Spleen (tissue), 7 donors: ENCODE measurements at regions not wholly inside any gene's neighbourhood (a gene's known extent, or its start where the extent isn't known, plus 50 kb on each side); places are given as distances from the start of the nearest gene placed in this dataset.

ENCODE experiments used
- POLR2A ChIP-seq, 3 donors: fragments of 450-650 bp; IDR thresholded peaks; one replicate each; pipeline ENCODE4 v1.5.1; 2017; ENCODE audit warnings: antibody characterized with exemption in 3 of 3, mild to moderate bottlenecking in 1 of 3
- POLR2AphosphoS5 ChIP-seq, 3 donors: sonication (generic); formaldehyde crosslinking; IDR thresholded peaks; one replicate each; pipeline ENCODE4 v1.5.1; 2017; ENCODE audit warnings: antibody characterized with exemption in 3 of 3
- TF ChIP-seq, protein P1 (sequence below), 11 experiments: fragments of 200-600 bp in 7 of 11; fragments of 450-650 bp in 4 of 11; sonication (generic) in 4 of 11; IDR thresholded peaks in 8 of 11; conservative IDR thresholded peaks in 3 of 11; 1 replicate in 7 of 11; 2 replicates in 4 of 11; pipeline versions ENCODE4 v1.4.0 to v1.8.0; 2016 to 2021; ENCODE audit warnings: antibody characterized with exemption in 11 of 11, inconsistent platforms in 4 of 11, mild to moderate bottlenecking in 1 of 11
- donor health status: DM: no; HTN: no; CAD: no; lungs with moderate emphysema.
- donor health status: DM: no; HTN: no; CAD: no.
- donor health status: DM: no; HTN: no; CAD: no.

DNA sequence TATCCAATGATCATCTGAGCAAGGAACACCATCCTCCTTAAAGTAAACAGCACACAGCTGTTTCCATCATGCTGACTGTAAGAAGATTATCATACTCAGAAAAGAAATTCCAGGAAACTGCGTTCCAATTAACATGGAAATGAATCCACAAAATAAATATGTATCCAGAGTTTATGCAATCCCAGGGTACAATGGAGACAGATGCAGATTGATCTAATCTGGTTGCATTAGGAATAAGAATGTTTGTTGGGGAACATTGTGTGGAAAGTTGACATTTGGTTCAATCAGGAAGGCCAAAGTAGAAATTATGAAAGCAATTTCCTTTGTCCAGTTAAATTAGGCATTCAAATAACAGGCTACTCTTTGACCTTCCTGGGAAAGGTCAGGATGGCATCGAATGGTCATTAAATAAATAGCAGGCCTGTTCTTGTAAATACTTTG, 236.9 kb upstream of the AMIGO2 start:
- TF ChIP-seq, protein P1, sequence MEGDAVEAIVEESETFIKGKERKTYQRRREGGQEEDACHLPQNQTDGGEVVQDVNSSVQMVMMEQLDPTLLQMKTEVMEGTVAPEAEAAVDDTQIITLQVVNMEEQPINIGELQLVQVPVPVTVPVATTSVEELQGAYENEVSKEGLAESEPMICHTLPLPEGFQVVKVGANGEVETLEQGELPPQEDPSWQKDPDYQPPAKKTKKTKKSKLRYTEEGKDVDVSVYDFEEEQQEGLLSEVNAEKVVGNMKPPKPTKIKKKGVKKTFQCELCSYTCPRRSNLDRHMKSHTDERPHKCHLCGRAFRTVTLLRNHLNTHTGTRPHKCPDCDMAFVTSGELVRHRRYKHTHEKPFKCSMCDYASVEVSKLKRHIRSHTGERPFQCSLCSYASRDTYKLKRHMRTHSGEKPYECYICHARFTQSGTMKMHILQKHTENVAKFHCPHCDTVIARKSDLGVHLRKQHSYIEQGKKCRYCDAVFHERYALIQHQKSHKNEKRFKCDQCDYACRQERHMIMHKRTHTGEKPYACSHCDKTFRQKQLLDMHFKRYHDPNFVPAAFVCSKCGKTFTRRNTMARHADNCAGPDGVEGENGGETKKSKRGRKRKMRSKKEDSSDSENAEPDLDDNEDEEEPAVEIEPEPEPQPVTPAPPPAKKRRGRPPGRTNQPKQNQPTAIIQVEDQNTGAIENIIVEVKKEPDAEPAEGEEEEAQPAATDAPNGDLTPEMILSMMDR (IDR thresholded peaks at IDR 0.05 in 8 of 11, conservative IDR thresholded peaks at IDR 0.05 in 3 of 11), result no peak
- TF ChIP-seq POLR2A (IDR thresholded peaks at IDR 0.05) (no peak), POLR2AphosphoS5 (IDR thresholded peaks at IDR 0.05) (no peak)
